Mucosa of descending colon (tissue), 3 donors: ENCODE measurements at regions not wholly inside any gene's neighbourhood (a gene's known extent, or its start where the extent isn't known, plus 50 kb on each side); places are given as distances from the start of the nearest gene placed in this dataset.

Source experiments
- ATAC-seq: fragments of 200-7000 bp; cut with Tn5 transposase; one replicate; pipeline ENCODE4 v1.9.1; 2020; ENCODE audit warnings: mild to moderate bottlenecking, moderate library complexity
- DNase-seq, 3 donors: peaks; one replicate each; pipeline ENCODE4 v3.0.0-alpha.2; 2020
- H3K36me3 ChIP-seq: fragments of 200-600 bp; one replicate; pipeline ENCODE4 v1.8.0; 2021; ENCODE audit warnings: low read depth, mild to moderate bottlenecking
- H3K4me1 ChIP-seq: fragments of 200-600 bp; one replicate; pipeline ENCODE4 v1.8.0; 2021; ENCODE audit warnings: low read depth, mild to moderate bottlenecking
- H3K4me3 ChIP-seq: fragments of 200-600 bp; one replicate; pipeline ENCODE4 v1.8.0; 2021; ENCODE audit warnings: mild to moderate bottlenecking
- H3K9me3 ChIP-seq: fragments of 200-600 bp; one replicate; pipeline ENCODE4 v1.8.0; 2021; ENCODE audit warnings: mild to moderate bottlenecking
- CTCF ChIP-seq: fragments of 200-600 bp; IDR thresholded peaks from one replicate; pipeline ENCODE4 v1.8.0; 2022; ENCODE audit warnings: antibody characterized with exemption, mild to moderate bottlenecking
- intact Hi-C, 2 donors: fragments of 100-400 bp; cut with DNase I in 1 of 2; cut with micrococcal nuclease in 1 of 2; formaldehyde crosslinking; loops; one replicate each; pipeline versions ENCODE4 v1.11.0 to v1.11.1; 2022; cut with DNase I, micrococcal nuclease
- donor health status: DM: no; HTN: no; CAD: no; lungs with moderate emphysema.
- donor health status: DM: no; HTN: no; CAD: no.
- donor health status: DM: no; HTN: yes; CAD: no.

GRCh38 chr11:95711945-95712221, 77.7 kb downstream of the FAM76B start:
- no peak for ATAC-seq
- Histone ChIP-seq H3K36me3 (no peaks in the 10 kb centered on the region), H3K9me3 (no peaks in the 10 kb centered on the region), H3K4me3 (no peak overlapping the region), H3K4me1 (no peaks in the 10 kb centered on the region)
- intact Hi-C loops = no loop called here
- no peak for DNase-seq
- no peak for TF ChIP-seq CTCF

- H3K4me3 ChIP-seq = no peak overlapping the region
- no peaks in the 10 kb centered on the region for H3K4me1 ChIP-seq
- intact Hi-C loops = no loop called here
- ATAC-seq (no peak), DNase-seq (no peak)
- no peak for TF ChIP-seq CTCF
- no peaks in the 10 kb centered on the region for H3K36me3 ChIP-seq
- no peaks in the 10 kb centered on the region for H3K9me3 ChIP-seq
Observed at GRCh38 chr11:95711162-95711944, 78.2 kb downstream of the FAM76B start.

- no peak for ATAC-seq
- Histone ChIP-seq H3K36me3 (no peaks in the 10 kb centered on the region), H3K9me3 (no peaks in the 10 kb centered on the region), H3K4me3 (no peak overlapping the region), H3K4me1 (peaks cover under 1% of the 10 kb centered on the region)
- DNase-seq = no peak
- TF ChIP-seq CTCF = no peak
- intact Hi-C loops = loop anchor here in 1 of 2 donors (5.0 kb wide), 1 partner anchor 556 kb away; no protein-coding TSS in a partner anchor
Observed at GRCh38 chr11:95708681-95709080, 80.9 kb downstream of the FAM76B start.

- no peak overlapping the region for H3K4me3 ChIP-seq
- DNase-seq = no peak
- intact Hi-C loops = loop anchor here in 1 of 2 donors (5.0 kb wide), 1 partner anchor 555 kb away; no protein-coding TSS in a partner anchor
- H3K9me3 ChIP-seq = no peaks in the 10 kb centered on the region
- peaks cover 3% of the 10 kb centered on the region for H3K4me1 ChIP-seq
- ATAC-seq = no peak
- TF ChIP-seq CTCF = no peak
- no peaks in the 10 kb centered on the region for H3K36me3 ChIP-seq
Observed at GRCh38 chr11:95706974-95707387, 82.6 kb downstream of the FAM76B start.

GRCh38 chr11:95705485-95706124, 84.0 kb downstream of the FAM76B start:
- no peaks in the 10 kb centered on the region for H3K36me3 ChIP-seq
- intact Hi-C loops = loop anchor here (2.0 to 5.0 kb wide), 2 partner anchors 553 kb away; no protein-coding TSS in a partner anchor
- H3K4me3 ChIP-seq = no peak overlapping the region
- peaks cover 3% of the 10 kb centered on the region for H3K4me1 ChIP-seq
- DNase-seq (peak; percentile 81 to 92 (median 84)), ATAC-seq (peak; percentile 98)
- H3K9me3 ChIP-seq = no peaks in the 10 kb centered on the region
- peak; percentile 80 for TF ChIP-seq CTCF
